GM23248 (cell line): ENCODE measurements at regions not wholly inside any gene's neighbourhood (a gene's known extent, or its start where the extent isn't known, plus 50 kb on each side); places are given as distances from the start of the nearest gene placed in this dataset.

Experiments used
- DNase-seq: peaks from one replicate; pipeline ENCODE4 v3.0.0-alpha.2; 2015
- H2AFZ ChIP-seq: fragments of 200-600 bp; sonication (generic); 2 replicates; pipeline ENCODE4 v1.6.1; 2016; ENCODE audit warnings: antibody characterized with exemption
- H3F3A ChIP-seq: fragments of 200-600 bp; sonication (generic); 2 replicates; pipeline ENCODE4 v1.6.1; 2016; ENCODE audit warnings: mild to moderate bottlenecking, antibody characterized with exemption, mixed run types; ENCODE audit not compliant: insufficient read depth
- H3K27ac ChIP-seq: fragments of 200-600 bp; sonication (generic); 2 replicates; pipeline ENCODE4 v1.5.1; 2016; ENCODE audit warnings: mild to moderate bottlenecking
- H3K27me3 ChIP-seq: fragments of 200-600 bp; sonication (generic); replicated peaks from 2 replicates; pipeline ENCODE4 v1.6.1; 2016; ENCODE audit warnings: mild to moderate bottlenecking; ENCODE audit not compliant: insufficient read depth
- H3K36me3 ChIP-seq: fragments of 200-600 bp; sonication (generic); 2 replicates; pipeline ENCODE4 v1.6.1; 2016; ENCODE audit warnings: low read depth, mild to moderate bottlenecking
- H3K4me1 ChIP-seq: fragments of 200-600 bp; sonication (generic); 2 replicates; pipeline ENCODE4 v1.6.1; 2016; ENCODE audit warnings: mild to moderate bottlenecking; ENCODE audit not compliant: insufficient read depth
- H3K4me2 ChIP-seq: fragments of 200-600 bp; sonication (generic); one replicate; pipeline ENCODE4 v1.6.1; 2016; ENCODE audit warnings: mild to moderate bottlenecking; ENCODE audit not compliant: unreplicated experiment
- H3K4me3 ChIP-seq: fragments of 200-600 bp; sonication (generic); 2 replicates; pipeline ENCODE4 v1.5.1; 2016; ENCODE audit warnings: mild to moderate bottlenecking
- H3K79me2 ChIP-seq: fragments of 200-600 bp; sonication (generic); 2 replicates; pipeline ENCODE4 v1.6.1; 2016; ENCODE audit warnings: mild to moderate bottlenecking; ENCODE audit not compliant: insufficient read depth
- H3K9ac ChIP-seq: fragments of 200-600 bp; sonication (generic); 2 replicates; pipeline ENCODE4 v1.6.1; 2016; ENCODE audit warnings: mild to moderate bottlenecking
- H3K9me2 ChIP-seq: fragments of 200-600 bp; sonication (generic); 2 replicates; pipeline ENCODE4 v1.6.1; 2016; ENCODE audit warnings: mixed run types, mild to moderate bottlenecking, moderate library complexity; ENCODE audit not compliant: insufficient read depth
- H3K9me3 ChIP-seq: fragments of 200-600 bp; sonication (generic); one replicate; pipeline ENCODE4 v1.6.1; 2017; ENCODE audit warnings: low read depth
- H4K20me1 ChIP-seq: fragments of 200-600 bp; sonication (generic); 2 replicates; pipeline ENCODE4 v1.6.0; 2016; ENCODE audit not compliant: insufficient read depth
- EZH2 ChIP-seq: fragments of 200-600 bp; sonication (generic); IDR thresholded peaks from 2 replicates; pipeline ENCODE4 v1.6.1; 2018; ENCODE audit warnings: antibody characterized with exemption, mild to moderate bottlenecking; ENCODE audit not compliant: insufficient read depth, poor library complexity, severe bottlenecking
- EZH2phosphoT487 ChIP-seq: fragments of 200-600 bp; sonication (generic); IDR thresholded peaks from 2 replicates; pipeline ENCODE4 v1.6.1; 2018; ENCODE audit warnings: antibody characterized with exemption, moderate library complexity, mild to moderate bottlenecking, low read depth; ENCODE audit not compliant: insufficient read depth
- WGBS, 2 experiments: methylation state at CpG; one replicate each; pipeline ENCODE4 v1.1.6; 2015 to 2017; ENCODE audit warnings: low lambda C conversion rate in 2 of 2, low coverage in 1 of 2; ENCODE audit errors: missing lambda C conversion rate in 2 of 2; 5-methylcytosine and 5-hydroxymethylcytosine counted together
- in situ Hi-C: fragments of 300-500 bp; cut with MboI; formaldehyde crosslinking; loops from 2 replicates; pipeline ENCODE4 v1.15.0; 2020

- Histone ChIP-seq H3K4me3 (no peak overlapping the region), H3K9ac (no peak overlapping the region), H3K4me2 (no peak overlapping the region), H3K27me3 (no peaks in the 10 kb centered on the region), H3K79me2 (no peaks in the 10 kb centered on the region), H3K4me1 (no peaks in the 10 kb centered on the region), H2AFZ (no peak overlapping the region), H3K9me2 (no peaks in the 10 kb centered on the region), H3K36me3 (no peaks in the 10 kb centered on the region), H3F3A (no peaks in the 10 kb centered on the region), H4K20me1 (no peaks in the 10 kb centered on the region), H3K27ac (no peak overlapping the region), H3K9me3 (no peaks in the 10 kb centered on the region)
- TF ChIP-seq EZH2phosphoT487 (no peak), EZH2 (no peak)
- 0% methylated on average over 3 of the region's 3 CpGs for WGBS, 2 experiments
- no peak for DNase-seq
- in situ Hi-C loops: no loop called here
Observed at GRCh38 chr3:94561094-94561493, 498.2 kb downstream of the NSUN3 start.

DNA sequence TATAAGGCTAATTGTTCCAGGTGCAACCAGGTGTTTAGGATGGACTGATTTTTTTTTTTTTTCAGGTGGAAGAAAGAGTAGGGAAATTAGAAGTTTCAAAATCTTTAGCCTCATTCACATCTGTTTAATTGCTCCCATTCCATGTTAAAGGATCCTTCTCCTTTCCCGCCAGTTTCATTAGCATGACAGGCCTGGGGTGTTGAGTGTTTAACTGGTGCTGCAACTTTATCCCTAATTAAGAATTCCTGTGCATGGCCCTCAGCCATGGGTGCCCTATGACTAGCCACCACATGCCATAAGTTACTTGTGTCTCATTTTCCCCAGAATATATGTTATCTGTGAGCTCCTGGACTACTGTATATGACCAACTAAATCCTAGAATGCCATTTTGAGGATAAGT lies 501.4 kb downstream of the NSUN3 start:
- Histone ChIP-seq H3K4me2 (no peak overlapping the region), H3K9me2 (no peaks in the 10 kb centered on the region), H3K36me3 (no peaks in the 10 kb centered on the region), H3K27me3 (no peaks in the 10 kb centered on the region), H2AFZ (no peak overlapping the region), H3K79me2 (no peaks in the 10 kb centered on the region), H3K9me3 (no peaks in the 10 kb centered on the region), H4K20me1 (no peaks in the 10 kb centered on the region), H3K27ac (no peak overlapping the region), H3F3A (no peaks in the 10 kb centered on the region), H3K4me1 (no peaks in the 10 kb centered on the region), H3K4me3 (no peak overlapping the region), H3K9ac (no peak overlapping the region)
- no peak for DNase-seq
- in situ Hi-C loops: no loop called here
- TF ChIP-seq EZH2phosphoT487: no peak
- no peak for TF ChIP-seq EZH2
- WGBS, 2 experiments: 24 to 31% methylated on average over 1 of the region's 1 CpG

DNA sequence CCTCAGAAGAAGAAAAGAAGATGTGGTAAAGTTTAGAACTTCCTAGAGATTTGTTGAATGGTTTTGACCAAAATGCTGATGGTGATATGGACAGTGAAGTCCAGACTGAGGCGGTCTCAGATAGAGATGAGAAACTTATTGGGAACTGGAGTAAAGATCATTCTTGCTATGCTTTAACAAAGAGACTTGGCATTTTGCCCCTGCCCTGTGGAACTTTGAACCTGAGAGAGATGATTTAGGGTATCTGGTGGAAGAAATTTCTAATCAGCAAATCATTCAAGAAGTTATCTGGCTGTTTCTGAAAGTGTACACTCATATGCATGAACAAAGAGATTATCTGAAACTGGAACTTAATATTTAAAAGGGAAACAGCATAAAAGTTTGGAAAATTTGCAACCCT lies 505.2 kb downstream of the NSUN3 start:
- Histone ChIP-seq H3K27ac (no peak overlapping the region), H3K9me2 (no peaks in the 10 kb centered on the region), H4K20me1 (no peaks in the 10 kb centered on the region), H3K4me3 (no peak overlapping the region), H3K27me3 (no peaks in the 10 kb centered on the region), H3K4me1 (no peaks in the 10 kb centered on the region), H2AFZ (no peak overlapping the region), H3F3A (no peaks in the 10 kb centered on the region), H3K36me3 (no peaks in the 10 kb centered on the region), H3K9ac (no peak overlapping the region), H3K4me2 (no peak overlapping the region), H3K9me3 (no peaks in the 10 kb centered on the region), H3K79me2 (no peaks in the 10 kb centered on the region)
- DNase-seq: no peak
- WGBS, 2 experiments: 0% methylated on average over 1 of the region's 1 CpG
- in situ Hi-C loops: no loop called here
- TF ChIP-seq EZH2 (no peak), EZH2phosphoT487 (no peak)

DNA sequence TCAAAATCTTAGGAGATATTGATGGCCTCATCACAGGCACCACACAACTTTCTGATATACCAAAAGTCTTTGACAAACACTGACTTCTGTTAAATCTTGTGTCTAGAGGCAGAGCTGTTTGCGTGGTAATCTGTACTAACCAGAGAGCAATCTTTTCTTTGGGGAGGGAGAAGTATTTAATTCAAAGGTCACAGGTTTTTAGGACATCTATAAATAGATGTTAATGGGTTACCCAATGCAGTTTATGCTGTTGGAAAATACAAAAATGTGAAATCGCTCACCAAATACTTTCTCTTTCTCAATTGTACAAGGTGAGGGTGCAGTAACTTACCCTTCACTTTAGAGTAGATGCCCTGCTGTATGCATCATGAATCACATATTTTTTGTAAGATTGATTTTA lies 510.5 kb downstream of the NSUN3 start:
- Histone ChIP-seq H4K20me1 (no peaks in the 10 kb centered on the region), H3K27me3 (no peaks in the 10 kb centered on the region), H3K9ac (no peak overlapping the region), H3K4me3 (no peak overlapping the region), H3F3A (no peaks in the 10 kb centered on the region), H3K4me1 (no peaks in the 10 kb centered on the region), H3K4me2 (no peak overlapping the region), H3K9me2 (no peaks in the 10 kb centered on the region), H3K79me2 (no peaks in the 10 kb centered on the region), H2AFZ (no peak overlapping the region), H3K9me3 (no peaks in the 10 kb centered on the region), H3K36me3 (no peaks in the 10 kb centered on the region), H3K27ac (no peak overlapping the region)
- TF ChIP-seq EZH2phosphoT487 (no peak), EZH2 (no peak)
- WGBS, 2 experiments: 36 to 40% methylated on average over 2 of the region's 2 CpGs
- no peak for DNase-seq
- in situ Hi-C loops: no loop called here

GRCh38 chr3:94587291-94587690 lies 524.4 kb downstream of the NSUN3 start:
- Histone ChIP-seq H3K4me2 (no peak overlapping the region), H3F3A (no peaks in the 10 kb centered on the region), H3K27ac (no peak overlapping the region), H3K4me1 (no peaks in the 10 kb centered on the region), H4K20me1 (no peaks in the 10 kb centered on the region), H2AFZ (no peak overlapping the region), H3K9ac (no peak overlapping the region), H3K79me2 (no peaks in the 10 kb centered on the region), H3K9me3 (no peaks in the 10 kb centered on the region), H3K9me2 (no peaks in the 10 kb centered on the region; the same call in 1 of the 2 replicates), H3K36me3 (no peaks in the 10 kb centered on the region), H3K27me3 (no peaks in the 10 kb centered on the region), H3K4me3 (no peak overlapping the region)
- no peak for DNase-seq
- in situ Hi-C loops: no loop called here
- TF ChIP-seq EZH2 (no peak), EZH2phosphoT487 (no peak)
- WGBS, 2 experiments: 24 to 31% methylated on average over 3 of the region's 3 CpGs
